OCI-LY7 (cell line): ENCODE measurements at regions not wholly inside any gene's neighbourhood (a gene's known extent, or its start where the extent isn't known, plus 50 kb on each side); places are given as distances from the start of the nearest gene placed in this dataset.

Experiments used
- BruUV-seq: library from RNA; stranded (reverse); fragments of 400-500 nt; replicated peaks from 2 replicates; lab custom pipeline; 2021; lab: Mats Ljungman, UMichigan
- CTCF ChIA-PET: fragments of 300-600 bp; sonication (Branson Sonifier 250); formaldehyde crosslinking; loops from one replicate; lab custom pipeline; 2022; ENCODE audit warnings: antibody characterized with exemption; ENCODE audit not compliant: unreplicated experiment; lab: Charles Lee
- POLR2A ChIA-PET: fragments of 300-600 bp; sonication (Branson Sonifier 250); formaldehyde crosslinking; loops from one replicate; lab custom pipeline; 2022; ENCODE audit warnings: antibody characterized with exemption; lab: Charles Lee
- DNase-seq: peaks from one replicate; pipeline ENCODE4 v3.0.0-alpha.2; 2015; ENCODE audit warnings: low spot score
- H2AFZ ChIP-seq: fragments of 200-600 bp; sonication (generic), shearing (Covaris generic); 2 replicates; pipeline ENCODE4 v1.6.1; 2014; ENCODE audit warnings: mild to moderate bottlenecking, antibody characterized with exemption, low read length, moderate library complexity
- H3K27ac ChIP-seq: fragments of 200-600 bp; sonication (generic); 2 replicates; pipeline ENCODE4 v1.5.1; 2014; ENCODE audit warnings: mixed run types, low read depth, mild to moderate bottlenecking, moderate library complexity, low read length, inconsistent platforms; ENCODE audit not compliant: poor library complexity, severe bottlenecking
- H3K36me3 ChIP-seq: fragments of 200-600 bp; sonication (generic); 2 replicates; pipeline ENCODE4 v1.6.1; 2014; ENCODE audit warnings: mild to moderate bottlenecking, antibody characterized with exemption, low read length, moderate library complexity, mixed read lengths; ENCODE audit not compliant: insufficient read depth
- H3K4me1 ChIP-seq: fragments of 200-600 bp; sonication (generic); 2 replicates; pipeline ENCODE4 v1.5.1; 2014; ENCODE audit warnings: mild to moderate bottlenecking, low read length; ENCODE audit not compliant: insufficient read depth, poor library complexity, severe bottlenecking
- H3K4me2 ChIP-seq: fragments of 200-600 bp; sonication (generic); 2 replicates; pipeline ENCODE4 v1.6.1; 2014; ENCODE audit warnings: mild to moderate bottlenecking, low read length
- H3K4me3 ChIP-seq: fragments of 200-600 bp; sonication (generic); 2 replicates; pipeline ENCODE4 v1.5.1; 2014; ENCODE audit warnings: mild to moderate bottlenecking, low read depth, low read length; ENCODE audit not compliant: poor library complexity, severe bottlenecking
- H3K79me2 ChIP-seq: fragments of 200-600 bp; sonication (generic); 2 replicates; pipeline ENCODE4 v1.6.1; 2016; ENCODE audit warnings: low read depth, mild to moderate bottlenecking, low read length, moderate library complexity, mixed read lengths; ENCODE audit not compliant: insufficient read depth
- H3K9me2 ChIP-seq: fragments of 200-600 bp; sonication (generic); 2 replicates; pipeline ENCODE4 v1.6.1; 2016; ENCODE audit warnings: mild to moderate bottlenecking, low read length, mixed read lengths; ENCODE audit not compliant: insufficient read depth
- H3K9me3 ChIP-seq: fragments of 200-600 bp; sonication (generic); 2 replicates; pipeline ENCODE4 v1.6.1; 2014; ENCODE audit warnings: mild to moderate bottlenecking, mixed run types, low read length, mixed read lengths
- H4K20me1 ChIP-seq: fragments of 200-600 bp; sonication (generic); 2 replicates; pipeline ENCODE4 v1.6.1; 2014; ENCODE audit warnings: mild to moderate bottlenecking, antibody characterized with exemption, low read length, moderate library complexity, mixed read lengths; ENCODE audit not compliant: insufficient read depth
- CTCF ChIP-seq: fragments of 200-600 bp; sonication (generic); conservative IDR thresholded peaks from 2 replicates; pipeline ENCODE4 v1.5.1; 2014; ENCODE audit warnings: mild to moderate bottlenecking, antibody characterized with exemption, low read length, moderate library complexity, mixed read lengths
- EZH2phosphoT487 ChIP-seq: fragments of 200-600 bp; sonication (generic); IDR thresholded peaks from 2 replicates; pipeline ENCODE4 v1.6.1; 2018; ENCODE audit warnings: low read depth, borderline replicate concordance, mild to moderate bottlenecking, mixed run types, antibody characterized with exemption, low read length, moderate library complexity, mixed read lengths
- intact Hi-C: fragments of 100-400 bp; cut with micrococcal nuclease; formaldehyde crosslinking; loops from one replicate; pipeline ENCODE4 v1.10.0; 2022; ENCODE audit not compliant: unreplicated experiment

GRCh38 chr3:177514611-177515499 lies 317.6 kb upstream of the TBL1XR1 start:
- no peak for DNase-seq
- ChIA-PET POLR2A (interaction anchor here (0.6 to 1.1 kb wide), 7 partner anchors 8 to 1567 kb away, joined by 3 to 4 read pairs (median 3); no protein-coding TSS in a partner anchor), CTCF (no interaction called here)
- Histone ChIP-seq H3K9me3 (no peaks in the 10 kb centered on the region), H4K20me1 (no peaks in the 10 kb centered on the region), H3K79me2 (no peaks in the 10 kb centered on the region), H3K9me2 (no peaks in the 10 kb centered on the region), H3K4me3 (no peak overlapping the region), H2AFZ (no peak overlapping the region), H3K27ac (no peak overlapping the region), H3K4me2 (no peak overlapping the region), H3K4me1 (no peaks in the 10 kb centered on the region), H3K36me3 (no peaks in the 10 kb centered on the region)
- BruUV-seq: no TSS peak
- intact Hi-C loops: no loop called here
- no peak for TF ChIP-seq EZH2phosphoT487
- TF ChIP-seq CTCF: no peak

GRCh38 chr3:177515786-177516157 lies 318.5 kb upstream of the TBL1XR1 start:
- H3K79me2 ChIP-seq: no peaks in the 10 kb centered on the region
- intact Hi-C loops: no loop called here
- H3K4me1 ChIP-seq: no peaks in the 10 kb centered on the region
- no peaks in the 10 kb centered on the region for H3K36me3 ChIP-seq
- TF ChIP-seq CTCF: no peak
- no peak for TF ChIP-seq EZH2phosphoT487
- BruUV-seq: no TSS peak
- no peaks in the 10 kb centered on the region for H4K20me1 ChIP-seq
- POLR2A ChIA-PET: no interaction called here
- no peaks in the 10 kb centered on the region for H3K9me3 ChIP-seq
- no peak for DNase-seq
- no peak overlapping the region for H3K4me2 ChIP-seq
- no peak overlapping the region for H3K4me3 ChIP-seq
- no peak overlapping the region for H2AFZ ChIP-seq
- H3K9me2 ChIP-seq: no peaks in the 10 kb centered on the region
- no peak overlapping the region for H3K27ac ChIP-seq
- CTCF ChIA-PET: no interaction called here
